ENCODE measurements at regions not wholly inside any gene's neighbourhood (a gene's known extent, or its start where the extent isn't known, plus 50 kb on each side); places are given as distances from the start of the nearest gene placed in this dataset.

- H3K27ac ChIP-seq, result no peak overlapping the region
- 0 out of 2 replicates have a peak, but pooled peaks have one; percentile 15 for TF ChIP-seq CTCF (conservative IDR thresholded peaks at IDR 0.05)
Measured at GRCh38 chr11:86861810-86862209, 61.5 kb downstream of the PRSS23 start.

- no peak overlapping the region for H3K27ac ChIP-seq
- no peak for TF ChIP-seq CTCF (conservative IDR thresholded peaks at IDR 0.05)
Measured at GRCh38 chr11:86863476-86863875, 63.1 kb downstream of the PRSS23 start.

GRCh38 chr11:86865436-86865835, 65.1 kb downstream of the PRSS23 start:
- TF ChIP-seq CTCF (conservative IDR thresholded peaks at IDR 0.05), result no peak
- no peak overlapping the region for H3K27ac ChIP-seq

GRCh38 chr11:86869531-86869930, 69.2 kb downstream of the PRSS23 start:
- peak overlapping the region; percentile 6; the same call in 1 of the 2 replicates for H3K27ac ChIP-seq
- TF ChIP-seq CTCF (conservative IDR thresholded peaks at IDR 0.05), result no peak

GRCh38 chr11:86869966-86870570, 69.7 kb downstream of the PRSS23 start:
- peak overlapping the region; percentile 6; the same call in 1 of the 2 replicates for H3K27ac ChIP-seq
- peak; percentile 93 for TF ChIP-seq CTCF (conservative IDR thresholded peaks at IDR 0.05)

GRCh38 chr11:86873573-86874083, 73.3 kb downstream of the PRSS23 start:
- H3K27ac ChIP-seq, result no peak overlapping the region
- TF ChIP-seq CTCF (conservative IDR thresholded peaks at IDR 0.05), result no peak

- no peak for TF ChIP-seq CTCF (conservative IDR thresholded peaks at IDR 0.05)
- no peak overlapping the region for H3K27ac ChIP-seq
Measured at GRCh38 chr11:86874304-86875056, 74.1 kb downstream of the PRSS23 start.

Measured in VCaP (cell line).